ENCODE measurements at regions not wholly inside any gene's neighbourhood (a gene's known extent, or its start where the extent isn't known, plus 50 kb on each side); places are given as distances from the start of the nearest gene placed in this dataset.

- no peak for DNase-seq (ENCODE audit: low read depth)
Observed at GRCh38 chr7:46006723-46007122, 85.7 kb upstream of the IGFBP3 start.

DNA sequence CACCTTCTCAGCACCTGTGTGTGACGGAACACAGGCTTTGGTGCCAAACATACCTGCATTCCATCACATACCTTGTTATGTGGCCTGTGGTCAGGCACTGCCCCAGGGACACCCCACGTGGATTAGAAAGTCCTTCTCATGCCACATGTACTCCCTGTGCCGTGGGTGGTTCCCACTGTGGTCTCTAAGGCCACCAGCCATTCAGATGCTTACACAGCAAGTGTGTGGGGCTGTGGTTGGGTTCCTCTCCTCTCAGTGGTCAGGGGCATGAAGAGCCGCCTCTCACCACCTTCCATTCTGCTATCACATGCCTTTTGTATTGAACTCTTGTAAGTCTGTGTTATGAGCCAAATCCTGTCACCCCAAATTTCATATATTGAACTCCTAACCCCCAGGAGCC, 85.1 kb upstream of the IGFBP3 start:
- no peak for DNase-seq (ENCODE audit: low read depth)

DNA sequence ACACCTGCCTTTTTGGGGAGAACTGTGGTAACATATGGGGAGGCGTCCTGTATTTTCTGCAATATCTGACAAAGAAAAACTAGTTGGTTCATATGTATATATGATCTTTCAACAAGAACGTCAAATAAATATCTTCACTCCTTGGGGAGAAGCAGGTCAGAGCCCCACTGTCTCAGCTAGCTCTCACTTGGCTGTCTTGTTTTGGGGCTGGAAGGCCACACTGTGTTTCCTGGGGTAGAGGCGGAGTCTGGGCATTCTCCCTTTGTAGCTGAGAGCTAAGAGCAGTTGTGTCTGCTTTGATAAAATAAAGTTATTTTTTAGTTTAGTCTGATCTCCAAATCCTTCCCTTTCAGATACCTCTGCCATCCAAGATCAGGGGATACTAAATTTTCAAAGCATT, 83.9 kb upstream of the IGFBP3 start:
- DNase-seq (ENCODE audit: low read depth), result no peak

GRCh38 chr7:46003896-46004875, 83.1 kb upstream of the IGFBP3 start:
- DNase-seq (ENCODE audit: low read depth), result peak; percentile 99

DNA sequence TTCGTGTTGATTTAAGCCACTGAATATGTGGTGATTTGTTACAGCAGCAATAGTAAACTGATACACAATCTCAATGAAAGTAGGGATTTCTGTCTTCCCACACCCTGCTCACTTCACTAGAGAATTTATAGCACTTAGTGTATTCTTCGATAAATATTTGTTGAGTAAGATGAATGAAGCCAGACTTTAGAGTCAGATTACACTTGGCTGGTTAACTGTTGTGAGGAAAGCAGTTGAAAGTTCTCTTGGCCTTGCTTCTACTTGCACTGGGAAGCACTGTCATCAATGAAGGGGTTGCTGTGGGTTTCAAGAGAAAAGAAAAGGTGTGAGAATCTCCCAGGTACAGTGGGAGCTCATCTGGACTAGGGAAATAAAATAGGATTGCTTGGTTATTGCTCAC, 82.1 kb upstream of the IGFBP3 start:
- no peak for DNase-seq (ENCODE audit: low read depth)

DNA sequence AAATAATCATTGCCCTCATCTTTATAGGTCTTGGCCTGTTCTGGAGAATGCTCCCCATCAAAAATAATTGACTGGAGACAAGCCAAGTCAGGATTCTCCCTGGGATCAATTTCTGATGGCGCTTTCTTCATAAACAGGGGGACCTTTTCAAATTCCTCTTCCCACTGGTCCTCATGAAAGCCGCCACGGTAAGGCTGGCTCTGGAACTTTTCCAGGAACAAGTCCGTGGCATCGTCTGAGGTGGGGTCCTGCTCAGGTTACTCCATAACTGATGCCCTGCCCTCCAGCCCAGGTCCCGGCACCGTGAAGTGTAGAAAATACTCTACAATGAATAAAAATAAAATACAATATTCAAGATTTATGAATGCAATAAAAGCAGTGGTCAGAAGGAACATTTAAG, 79.4 kb upstream of the IGFBP3 start:
- no peak for DNase-seq (ENCODE audit: low read depth)

DNA sequence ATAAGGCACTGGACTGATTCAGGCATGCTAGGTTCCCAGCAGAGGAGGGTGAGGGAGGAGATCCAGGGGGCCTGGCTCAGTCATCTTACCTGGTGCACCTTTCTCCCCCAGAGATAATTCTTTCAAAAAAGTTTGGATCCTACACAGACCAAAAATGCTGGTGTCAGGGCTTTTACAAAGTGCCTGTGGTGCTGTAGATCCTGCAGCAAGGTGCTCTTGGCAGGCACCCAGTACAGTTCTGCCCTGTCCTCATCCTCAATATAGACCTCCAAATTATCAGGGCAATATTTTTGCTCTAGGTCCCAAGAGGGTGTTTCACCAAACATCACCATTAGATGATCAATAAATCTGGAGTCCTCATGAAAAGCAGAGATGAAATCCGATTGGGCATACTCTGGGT, 78.5 kb upstream of the IGFBP3 start:
- no peak for DNase-seq (ENCODE audit: low read depth)

DNA sequence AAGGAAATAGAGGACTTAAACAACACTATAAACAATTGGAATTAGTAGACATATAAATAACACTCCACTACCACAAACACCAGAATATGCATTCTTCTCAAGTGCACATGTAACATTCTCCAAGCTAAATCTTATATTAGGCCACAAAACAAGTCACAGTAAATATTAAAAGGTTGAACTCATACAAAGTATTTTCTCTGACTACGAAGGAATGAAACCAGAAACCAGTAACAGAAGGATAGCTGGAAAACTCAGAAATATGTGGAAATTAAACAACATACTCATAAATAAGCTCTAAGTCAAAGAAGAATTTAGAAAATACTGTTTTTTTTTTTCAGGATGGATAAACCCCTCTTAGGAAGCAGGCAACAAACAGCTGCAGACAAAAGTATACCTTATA, 77.4 kb upstream of the IGFBP3 start:
- DNase-seq (ENCODE audit: low read depth), result no peak

DNA sequence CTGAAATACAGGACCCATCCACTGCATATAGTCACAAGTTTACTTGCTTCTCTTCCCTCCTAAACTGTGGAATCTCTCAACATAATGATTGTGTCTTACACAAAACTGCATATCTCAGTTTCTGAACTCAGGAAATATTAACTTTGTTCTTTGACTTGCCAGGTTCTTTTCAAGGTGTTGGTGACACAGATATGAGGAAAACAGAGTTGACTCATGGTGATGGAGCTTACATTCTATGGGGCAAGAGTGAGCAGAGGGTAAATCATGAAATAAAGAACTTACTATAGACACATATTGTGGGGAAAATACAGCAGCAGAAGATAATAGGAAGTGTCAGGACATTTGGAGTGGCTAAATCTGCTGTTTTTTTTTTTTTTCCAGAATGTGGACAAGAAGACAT, 72.5 kb upstream of the IGFBP3 start:
- no peak for DNase-seq (ENCODE audit: low read depth)

DNA sequence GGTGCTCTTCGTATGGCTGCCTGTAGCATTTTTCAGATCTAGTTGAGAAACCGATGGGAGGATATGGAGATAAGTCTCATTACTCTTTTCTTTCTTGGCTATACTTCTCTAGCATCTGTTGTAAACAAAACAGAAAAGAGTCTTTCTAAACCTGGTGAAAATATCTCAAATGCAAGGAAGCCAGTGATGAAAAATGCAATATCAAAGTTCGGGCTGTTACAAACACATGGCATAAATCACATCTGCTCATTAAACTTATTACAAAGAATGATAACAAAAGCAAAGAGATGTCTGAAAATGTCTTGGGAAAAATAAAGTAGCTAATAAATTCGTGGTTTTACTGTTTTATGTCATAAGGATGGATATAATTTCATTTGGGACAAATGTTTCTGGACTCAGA, 71.8 kb upstream of the IGFBP3 start:
- no peak for DNase-seq (ENCODE audit: low read depth)

DNA sequence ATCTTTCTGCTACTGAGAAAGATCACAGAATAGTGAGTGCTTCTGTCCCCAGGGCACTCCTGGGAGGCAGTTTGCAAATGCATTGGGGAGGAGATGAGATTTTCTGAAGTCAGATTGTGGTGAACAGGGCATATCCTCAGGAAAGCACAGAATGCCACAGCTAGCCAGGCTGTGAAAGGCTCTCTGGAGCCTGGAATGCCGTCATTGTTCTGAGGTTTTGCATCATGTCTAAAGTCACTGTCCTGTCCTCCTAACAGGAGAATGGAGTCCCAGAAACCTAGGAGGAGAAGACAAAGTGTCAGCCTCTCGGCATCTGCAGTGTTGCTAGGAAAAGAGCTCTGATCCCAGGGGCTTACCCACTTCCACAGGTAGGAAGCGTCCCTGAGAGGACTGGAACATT, 69.2 kb upstream of the IGFBP3 start:
- no peak for DNase-seq (ENCODE audit: low read depth)

DNA sequence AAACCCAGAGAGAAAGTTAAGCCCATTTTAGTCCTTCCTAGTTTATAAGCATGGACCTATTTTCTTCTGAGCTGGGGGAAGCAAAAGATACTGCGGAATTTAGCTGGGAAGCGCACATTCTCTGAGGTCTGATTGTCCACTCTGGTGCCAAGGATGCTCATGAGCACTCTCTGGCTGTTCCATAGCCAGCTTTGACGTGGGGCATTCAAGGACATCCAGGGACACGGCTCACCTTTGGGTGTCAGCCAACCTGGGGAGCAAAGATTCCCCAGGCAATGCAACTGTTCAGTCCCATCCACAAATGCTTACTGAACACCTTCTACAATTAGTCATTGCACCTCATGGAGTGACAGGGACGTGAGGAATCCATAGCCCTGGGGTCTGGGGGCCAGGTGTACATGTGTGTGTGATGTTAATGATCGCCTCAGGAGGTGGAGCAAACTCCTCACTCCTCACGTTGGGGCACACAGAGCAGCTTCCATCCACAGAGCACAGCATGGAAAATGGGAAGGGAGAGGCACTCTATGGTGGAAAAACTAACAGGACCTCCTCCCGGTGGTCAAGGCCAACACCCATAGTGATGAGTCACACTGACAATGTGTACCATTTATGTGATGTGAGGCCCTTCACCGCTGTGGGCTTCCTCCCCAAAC, 67.5 kb upstream of the IGFBP3 start:
- no peak for DNase-seq (ENCODE audit: low read depth)

DNA sequence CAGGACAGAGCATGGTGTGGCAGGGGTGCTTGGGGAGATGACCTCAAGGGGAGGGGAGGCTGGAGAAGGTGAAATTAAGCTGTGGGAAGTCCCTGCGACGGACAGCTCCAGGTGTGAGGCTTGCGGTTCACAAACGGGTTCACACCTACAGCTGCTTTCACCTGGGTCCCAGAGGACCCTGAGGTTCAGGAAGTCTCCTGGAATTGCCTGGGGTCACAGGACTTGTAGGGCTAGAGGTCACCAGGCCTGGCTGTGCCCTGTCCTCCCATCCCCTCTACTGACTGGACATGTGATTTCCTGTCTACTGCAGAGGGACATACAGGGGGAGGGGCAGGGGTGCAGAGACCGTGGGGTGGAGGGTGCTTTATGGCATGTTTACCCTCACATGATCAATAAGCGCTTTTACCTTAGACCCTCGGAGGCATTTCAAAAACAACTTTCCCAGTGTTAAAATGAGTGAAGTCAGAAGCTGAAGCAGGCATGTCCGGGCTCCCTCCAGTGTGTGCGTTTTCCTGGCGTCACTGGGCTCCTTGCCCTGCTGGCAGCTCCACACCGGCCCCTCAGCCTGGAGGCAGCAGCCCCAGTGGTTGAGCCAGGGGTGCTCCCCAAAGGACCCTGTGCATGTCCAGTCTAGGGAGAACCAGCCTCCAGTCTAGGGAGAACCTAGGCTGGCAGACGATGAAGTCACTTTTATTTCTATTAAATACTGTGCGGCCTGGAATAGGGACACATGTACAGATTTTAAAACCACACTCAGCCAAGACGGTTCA, 66.6 kb upstream of the IGFBP3 start:
- no peak for DNase-seq (ENCODE audit: low read depth)

DNA sequence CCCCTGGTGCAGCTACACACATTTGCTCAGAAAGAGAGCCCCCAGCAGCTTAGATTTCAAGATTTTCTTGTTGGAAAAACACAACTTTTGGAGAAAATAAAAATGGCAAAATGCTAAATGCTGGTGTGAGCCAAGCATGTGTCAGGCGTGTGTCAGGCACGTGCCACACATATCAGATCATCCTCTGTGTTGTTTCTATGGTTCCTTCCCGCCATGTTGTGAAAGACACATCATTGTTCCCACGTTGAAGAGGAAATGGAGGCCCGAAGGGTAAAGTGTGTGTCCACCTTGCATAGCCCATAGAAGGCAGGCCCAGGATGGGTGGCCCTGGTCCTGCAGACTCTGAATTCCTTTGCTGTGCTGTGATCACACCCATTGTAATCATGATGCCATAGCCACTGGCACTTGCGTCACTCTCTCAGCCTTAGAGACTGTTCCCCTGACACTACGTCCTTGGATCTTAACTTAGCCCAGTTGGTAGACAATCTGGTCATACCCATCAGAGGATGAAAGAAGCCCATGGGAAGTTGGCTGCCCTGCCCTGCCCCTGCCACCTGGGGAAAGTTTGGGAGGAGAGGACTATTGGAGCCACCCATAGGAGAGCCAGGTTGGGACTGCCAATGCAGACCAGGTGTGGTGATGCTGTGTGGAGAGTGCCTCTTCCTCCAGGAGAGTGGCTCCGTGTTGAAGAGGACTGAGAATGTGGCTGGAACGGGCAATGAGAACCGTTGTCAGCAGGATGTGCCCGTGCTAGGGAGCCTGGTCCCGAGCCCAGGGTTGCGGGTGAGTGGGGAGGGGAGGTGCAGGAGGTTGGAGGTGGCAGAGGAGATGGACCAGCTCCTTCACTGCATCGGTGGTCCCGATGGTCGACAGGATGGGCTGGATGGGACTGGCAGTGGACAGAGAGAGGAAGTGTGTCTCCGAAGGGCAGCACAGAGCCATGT, 65.6 kb upstream of the IGFBP3 start:
- DNase-seq (ENCODE audit: low read depth), result no peak

DNA sequence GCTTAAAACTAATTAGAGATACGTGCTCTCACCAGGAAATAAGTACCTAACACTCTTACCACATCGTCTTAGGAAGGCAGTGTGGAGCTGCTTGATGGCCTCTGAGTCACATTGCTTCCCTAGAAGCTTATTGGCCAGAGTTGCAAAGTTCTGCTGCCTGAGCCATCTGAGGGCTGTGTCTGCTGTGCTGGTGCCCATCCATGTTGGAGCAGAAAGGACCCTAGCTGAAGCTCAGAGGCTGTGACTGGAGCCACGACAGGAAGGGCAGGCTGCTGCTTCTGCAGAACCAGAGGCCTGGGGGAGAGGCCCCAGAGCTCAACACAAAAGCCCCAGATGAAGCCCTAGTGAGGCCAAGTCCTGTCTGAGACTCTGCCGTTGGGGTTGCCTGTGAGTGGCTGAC, 64.8 kb upstream of the IGFBP3 start:
- peak; percentile 49 for DNase-seq (ENCODE audit: low read depth)

DNA sequence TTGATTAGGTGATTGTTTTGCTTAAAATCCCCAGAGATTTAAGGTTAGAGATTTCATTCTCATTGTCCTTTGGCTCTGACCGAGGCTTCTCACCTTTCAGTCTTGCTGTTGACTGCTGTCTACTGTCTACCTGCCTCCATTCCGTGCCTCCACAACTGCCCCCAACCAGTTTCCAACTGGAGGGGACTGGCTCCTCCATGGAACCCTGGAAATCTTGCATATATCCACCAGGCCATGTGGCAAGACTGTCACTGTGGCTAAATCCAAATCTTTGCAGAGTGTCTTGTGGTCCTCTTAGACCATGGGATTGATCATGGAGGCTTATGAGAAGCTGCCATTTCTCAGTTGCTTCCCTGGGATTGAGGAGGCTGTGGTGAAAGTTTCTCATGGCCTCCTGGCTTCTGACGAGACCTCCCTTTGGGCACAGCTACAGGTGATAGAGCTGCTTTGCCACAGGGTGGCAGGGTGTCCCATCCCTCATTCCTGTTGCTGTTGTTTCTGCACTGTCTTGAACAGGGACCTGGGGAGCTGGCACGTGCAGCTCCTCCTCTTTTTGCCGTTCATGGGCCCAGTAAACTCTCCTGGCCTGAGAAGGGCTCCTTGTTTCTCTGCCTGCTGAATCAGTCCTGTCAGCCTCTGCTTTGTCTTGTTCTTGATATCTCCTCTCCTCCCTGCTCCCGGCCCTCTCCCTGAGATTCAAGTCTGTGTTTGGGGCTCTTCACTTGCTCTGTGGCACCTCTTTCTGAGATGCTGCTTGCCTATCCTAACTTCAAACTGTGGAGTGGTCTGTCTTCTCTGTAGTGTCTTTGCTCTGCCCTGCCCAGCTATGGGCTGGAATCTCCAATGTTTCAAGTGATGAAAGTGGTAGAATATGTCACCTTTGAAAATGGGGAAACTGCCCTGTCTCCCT, 63.6 kb upstream of the IGFBP3 start:
- DNase-seq (ENCODE audit: low read depth), result no peak

- DNase-seq (ENCODE audit: low read depth), result no peak
Observed at GRCh38 chr7:45983720-45984255, 62.7 kb upstream of the IGFBP3 start.

DNA sequence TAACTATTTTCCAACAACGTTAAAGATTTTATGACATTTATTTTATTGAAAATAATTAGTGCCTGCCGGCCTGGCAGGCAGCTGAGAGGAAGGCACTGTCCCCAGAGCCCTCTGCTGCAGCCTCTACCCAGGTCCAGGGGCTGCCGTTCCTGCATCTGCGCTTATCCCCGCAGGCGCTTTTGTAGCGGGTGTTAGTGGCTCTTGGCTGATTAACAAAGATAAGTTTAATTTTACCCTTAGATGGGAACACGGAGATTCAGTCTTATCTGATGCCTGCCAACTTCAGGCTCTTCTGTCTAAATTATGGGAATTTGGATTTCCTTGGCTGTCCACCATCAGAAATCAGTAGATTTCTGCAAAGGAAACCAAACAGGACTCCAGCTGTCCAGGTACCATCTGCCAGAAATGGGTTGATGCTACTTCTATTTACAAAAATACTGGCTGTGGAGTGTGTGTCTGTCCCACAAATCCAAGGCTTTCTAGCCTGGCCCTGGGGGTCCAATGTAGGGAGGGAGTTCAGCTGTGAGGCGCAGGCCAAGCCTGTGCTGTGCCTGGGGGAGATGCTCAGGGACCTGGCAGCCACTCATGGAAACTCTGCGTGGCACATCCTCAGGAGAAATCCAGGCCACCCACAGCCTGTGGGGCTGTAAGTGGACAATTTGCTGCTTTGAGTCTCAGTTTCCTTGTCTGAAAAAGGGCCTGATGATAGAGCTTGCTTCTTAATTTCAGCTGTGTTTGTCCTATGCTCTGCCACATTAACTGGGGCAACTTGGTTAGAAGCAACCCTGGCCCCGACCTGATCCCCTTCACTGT, 62.0 kb upstream of the IGFBP3 start:
- DNase-seq (ENCODE audit: low read depth), result no peak

- no peak for DNase-seq (ENCODE audit: low read depth)
Observed at GRCh38 chr7:45982132-45982531, 61.1 kb upstream of the IGFBP3 start.

Measured in HT1080 (cell line).